MM.1S (cell line): ENCODE measurements at regions not wholly inside any gene's neighbourhood (a gene's known extent, or its start where the extent isn't known, plus 50 kb on each side); places are given as distances from the start of the nearest gene placed in this dataset.

ENCODE experiments used
- DNase-seq: peaks from one replicate; pipeline ENCODE4 v3.0.0-alpha.2; 2015
- H2AFZ ChIP-seq: fragments of 300-600 bp; sonication (generic); 2 replicates; pipeline ENCODE4 v1.6.0; 2016; ENCODE audit warnings: antibody characterized with exemption, low read length
- H3F3A ChIP-seq: fragments of 300-600 bp; sonication (generic); 2 replicates; pipeline ENCODE4 v1.6.1; 2016; ENCODE audit warnings: mild to moderate bottlenecking, antibody characterized with exemption, low read length, moderate library complexity, mixed read lengths; ENCODE audit not compliant: insufficient read depth
- H3K27ac ChIP-seq: fragments of 300-600 bp; sonication (generic); 2 replicates; pipeline ENCODE4 v1.5.1; 2016; ENCODE audit warnings: mild to moderate bottlenecking, low read length
- H3K27me3 ChIP-seq: fragments of 300-600 bp; sonication (generic); replicated peaks from 2 replicates; pipeline ENCODE4 v1.6.0; 2016; ENCODE audit warnings: low read length; ENCODE audit not compliant: insufficient read depth
- H3K36me3 ChIP-seq: fragments of 300-600 bp; sonication (generic); replicated peaks from 2 replicates; pipeline ENCODE4 v1.6.1; 2016; ENCODE audit warnings: mild to moderate bottlenecking, low read length, mixed read lengths; ENCODE audit not compliant: insufficient read depth
- H3K4me1 ChIP-seq: fragments of 300-600 bp; sonication (generic); 2 replicates; pipeline ENCODE4 v1.6.1; 2016; ENCODE audit warnings: low read length, mixed read lengths
- H3K4me2 ChIP-seq: fragments of 300-600 bp; sonication (generic); 2 replicates; pipeline ENCODE4 v1.6.0; 2016; ENCODE audit warnings: low read depth, low read length
- H3K4me3 ChIP-seq: fragments of 300-600 bp; sonication (generic); 2 replicates; pipeline ENCODE4 v1.5.1; 2016; ENCODE audit warnings: low read length, mixed read lengths
- H3K79me2 ChIP-seq: fragments of 300-600 bp; sonication (generic); 2 replicates; pipeline ENCODE4 v1.6.1; 2016; ENCODE audit warnings: mixed run types, low read length, mixed read lengths
- H3K9ac ChIP-seq: fragments of 300-600 bp; sonication (generic); 2 replicates; pipeline ENCODE4 v1.6.1; 2016; ENCODE audit warnings: low read length, mixed read lengths
- H3K9me2 ChIP-seq: fragments of 300-600 bp; sonication (generic); replicated peaks from 2 replicates; pipeline ENCODE4 v1.6.1; 2016; ENCODE audit warnings: mild to moderate bottlenecking, low read length, mixed read lengths; ENCODE audit not compliant: insufficient read depth
- H3K9me3 ChIP-seq: fragments of 300-600 bp; sonication (generic); replicated peaks from 2 replicates; pipeline ENCODE4 v1.6.1; 2016; ENCODE audit warnings: mild to moderate bottlenecking, low read length, mixed read lengths; ENCODE audit not compliant: insufficient read depth
- H4K20me1 ChIP-seq: fragments of 300-600 bp; sonication (generic); 2 replicates; pipeline ENCODE4 v1.6.1; 2016; ENCODE audit warnings: mild to moderate bottlenecking, low read length, moderate library complexity, mixed read lengths; ENCODE audit not compliant: insufficient read depth
- EZH2 ChIP-seq: fragments of 300-600 bp; sonication (generic); optimal IDR thresholded peaks from 2 replicates; pipeline ENCODE3; 2017; ENCODE audit warnings: low read depth, mild to moderate bottlenecking, antibody characterized with exemption, low read length, mixed read lengths
- EZH2phosphoT487 ChIP-seq: fragments of 300-600 bp; sonication (generic); IDR thresholded peaks from 2 replicates; pipeline ENCODE4 v1.6.1; 2018; ENCODE audit warnings: antibody characterized with exemption, low read length
- TF ChIP-seq, protein P1 (sequence below): fragments of 300-600 bp; sonication (generic); IDR thresholded peaks from 2 replicates; pipeline ENCODE4 v1.5.1; 2016; ENCODE audit warnings: antibody characterized with exemption, low read length, mixed read lengths

DNA sequence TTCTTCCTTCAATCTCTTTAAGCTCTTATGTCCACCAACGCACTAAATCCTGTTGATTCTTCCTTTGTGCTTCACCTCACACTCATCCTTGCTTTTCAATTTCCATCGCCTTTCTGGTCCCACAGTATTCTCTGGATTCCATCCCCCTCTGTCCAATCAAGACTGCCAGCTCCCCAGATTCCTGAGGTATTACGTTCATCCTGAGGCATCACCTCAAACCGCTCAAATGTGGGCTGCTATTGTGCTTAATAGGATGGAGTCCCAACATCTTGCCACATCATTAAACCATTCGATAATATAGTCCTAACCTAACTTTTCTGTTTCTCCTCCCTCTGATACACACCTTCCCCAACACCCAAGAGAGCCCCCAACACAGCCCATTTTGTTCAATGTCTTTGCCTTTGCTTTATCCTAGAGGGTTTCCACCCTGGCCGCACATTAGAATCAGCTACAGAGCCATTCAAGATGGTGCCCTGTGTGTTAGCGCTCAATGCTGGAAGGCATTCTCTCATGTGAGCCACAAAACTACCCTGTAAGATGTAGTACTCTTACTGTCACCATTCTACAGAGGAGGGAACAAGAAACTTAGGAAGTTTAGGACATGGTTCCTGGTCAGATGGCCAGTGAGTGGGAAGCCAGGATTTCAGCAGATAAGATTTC, 79.5 kb upstream of the LEP start:
- H3K27ac ChIP-seq: no peak overlapping the region
- no peaks in the 10 kb centered on the region for H4K20me1 ChIP-seq
- no peaks in the 10 kb centered on the region for H3K9me3 ChIP-seq
- no peak overlapping the region for H3K4me3 ChIP-seq
- no peak overlapping the region for H3K9ac ChIP-seq
- H3K9me2 ChIP-seq: no peaks in the 10 kb centered on the region
- TF ChIP-seq EZH2 (no peak), EZH2phosphoT487 (no peak)
- TF ChIP-seq, protein P1, sequence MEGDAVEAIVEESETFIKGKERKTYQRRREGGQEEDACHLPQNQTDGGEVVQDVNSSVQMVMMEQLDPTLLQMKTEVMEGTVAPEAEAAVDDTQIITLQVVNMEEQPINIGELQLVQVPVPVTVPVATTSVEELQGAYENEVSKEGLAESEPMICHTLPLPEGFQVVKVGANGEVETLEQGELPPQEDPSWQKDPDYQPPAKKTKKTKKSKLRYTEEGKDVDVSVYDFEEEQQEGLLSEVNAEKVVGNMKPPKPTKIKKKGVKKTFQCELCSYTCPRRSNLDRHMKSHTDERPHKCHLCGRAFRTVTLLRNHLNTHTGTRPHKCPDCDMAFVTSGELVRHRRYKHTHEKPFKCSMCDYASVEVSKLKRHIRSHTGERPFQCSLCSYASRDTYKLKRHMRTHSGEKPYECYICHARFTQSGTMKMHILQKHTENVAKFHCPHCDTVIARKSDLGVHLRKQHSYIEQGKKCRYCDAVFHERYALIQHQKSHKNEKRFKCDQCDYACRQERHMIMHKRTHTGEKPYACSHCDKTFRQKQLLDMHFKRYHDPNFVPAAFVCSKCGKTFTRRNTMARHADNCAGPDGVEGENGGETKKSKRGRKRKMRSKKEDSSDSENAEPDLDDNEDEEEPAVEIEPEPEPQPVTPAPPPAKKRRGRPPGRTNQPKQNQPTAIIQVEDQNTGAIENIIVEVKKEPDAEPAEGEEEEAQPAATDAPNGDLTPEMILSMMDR: no peak
- H3F3A ChIP-seq: no peaks in the 10 kb centered on the region
- peaks cover 10% of the 10 kb centered on the region for H3K27me3 ChIP-seq
- no peaks in the 10 kb centered on the region for H3K36me3 ChIP-seq
- no peak for DNase-seq
- no peaks in the 10 kb centered on the region for H3K4me1 ChIP-seq
- no peaks in the 10 kb centered on the region for H3K79me2 ChIP-seq
- H2AFZ ChIP-seq: no peak overlapping the region
- no peak overlapping the region for H3K4me2 ChIP-seq

DNA sequence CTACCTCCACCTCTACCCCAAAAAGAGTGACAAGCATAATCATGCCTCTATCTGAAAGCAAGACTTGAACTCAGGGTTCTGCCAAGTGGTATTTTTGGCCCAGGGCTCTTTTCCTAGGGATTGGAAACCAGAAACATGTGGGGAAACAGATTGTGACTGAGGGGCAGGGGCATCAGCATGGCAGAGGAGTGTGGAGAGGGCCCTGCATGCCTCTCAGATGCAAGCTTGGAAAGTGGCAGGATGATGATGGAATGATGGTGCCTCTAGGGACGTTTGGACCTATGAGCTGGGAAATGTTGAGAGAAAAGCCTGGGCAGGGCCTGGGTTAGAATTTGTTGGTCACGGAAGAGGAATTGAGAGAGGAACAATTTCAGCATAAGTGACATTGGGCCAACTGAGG, 78.4 kb upstream of the LEP start:
- Histone ChIP-seq H3K79me2 (no peaks in the 10 kb centered on the region), H3K9ac (no peak overlapping the region), H3K4me3 (no peak overlapping the region), H3K36me3 (no peaks in the 10 kb centered on the region), H3K9me2 (no peaks in the 10 kb centered on the region), H2AFZ (no peak overlapping the region), H4K20me1 (no peaks in the 10 kb centered on the region), H3K27ac (no peak overlapping the region), H3K9me3 (no peaks in the 10 kb centered on the region), H3K27me3 (peaks cover 18% of the 10 kb centered on the region), H3F3A (no peaks in the 10 kb centered on the region), H3K4me2 (no peak overlapping the region), H3K4me1 (no peaks in the 10 kb centered on the region)
- DNase-seq: no peak
- TF ChIP-seq EZH2phosphoT487 (no peak), EZH2 (no peak)
- TF ChIP-seq, protein P1: no peak

DNA sequence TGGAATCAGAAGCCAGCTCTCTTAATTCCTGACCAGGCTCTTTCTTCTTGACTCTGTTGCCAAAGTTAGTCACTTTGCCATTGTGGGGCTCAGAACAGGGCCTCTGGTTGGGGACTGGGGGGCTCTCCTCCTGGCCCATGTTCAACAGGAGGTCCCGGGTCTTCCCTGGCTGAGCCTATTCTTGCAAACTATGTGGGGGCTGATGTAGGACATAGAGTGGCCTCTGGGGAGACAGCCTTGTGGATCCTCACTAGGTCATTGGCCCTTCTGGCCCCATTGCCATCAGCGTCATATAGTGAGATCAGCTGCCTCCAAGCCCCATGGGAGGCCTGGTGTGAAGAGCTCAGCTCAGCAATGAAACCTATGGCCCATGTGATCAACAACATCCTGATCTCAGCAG, 77.6 kb upstream of the LEP start:
- Histone ChIP-seq H2AFZ (no peak overlapping the region), H3K9me2 (no peaks in the 10 kb centered on the region), H3K27me3 (peaks cover 26% of the 10 kb centered on the region), H4K20me1 (no peaks in the 10 kb centered on the region), H3F3A (no peaks in the 10 kb centered on the region), H3K4me2 (no peak overlapping the region), H3K79me2 (no peaks in the 10 kb centered on the region), H3K36me3 (no peaks in the 10 kb centered on the region), H3K9me3 (no peaks in the 10 kb centered on the region), H3K4me1 (no peaks in the 10 kb centered on the region), H3K27ac (no peak overlapping the region), H3K9ac (no peak overlapping the region), H3K4me3 (no peak overlapping the region)
- no peak for DNase-seq
- TF ChIP-seq, protein P1: no peak
- no peak for TF ChIP-seq EZH2phosphoT487
- no peak for TF ChIP-seq EZH2
